Glutamatergic neuron (in vitro differentiated cells): ENCODE measurements at regions not wholly inside any gene's neighbourhood (a gene's known extent, or its start where the extent isn't known, plus 50 kb on each side); places are given as distances from the start of the nearest gene placed in this dataset.

Source experiments
- DNase-seq: peaks from one replicate; pipeline ENCODE4 v3.0.0; 2022
- H3K27ac Mint-ChIP-seq: one replicate; pipeline ENCODE4 v1.8.0; 2020; ENCODE audit warnings: mild to moderate bottlenecking, mixed read lengths, inconsistent platforms; ENCODE audit not compliant: unreplicated experiment
- H3K27me3 Mint-ChIP-seq: one replicate; pipeline ENCODE4 v1.8.0; 2020; ENCODE audit warnings: mild to moderate bottlenecking, moderate library complexity, mixed read lengths, inconsistent platforms; ENCODE audit not compliant: unreplicated experiment
- H3K36me3 Mint-ChIP-seq: one replicate; pipeline ENCODE4 v1.8.0; 2020; ENCODE audit warnings: mild to moderate bottlenecking, mixed read lengths, inconsistent platforms; ENCODE audit not compliant: unreplicated experiment
- H3K4me1 Mint-ChIP-seq: one replicate; pipeline ENCODE4 v1.8.0; 2020; ENCODE audit warnings: mild to moderate bottlenecking, low read depth, mixed read lengths, inconsistent platforms; ENCODE audit not compliant: unreplicated experiment
- H3K4me3 Mint-ChIP-seq: one replicate; pipeline ENCODE4 v1.8.0; 2020; ENCODE audit warnings: mild to moderate bottlenecking, mixed read lengths, inconsistent platforms; ENCODE audit not compliant: unreplicated experiment
- H3K9me3 Mint-ChIP-seq: one replicate; pipeline ENCODE4 v1.8.0; 2020; ENCODE audit warnings: mild to moderate bottlenecking, moderate library complexity, mixed read lengths, inconsistent platforms; ENCODE audit not compliant: unreplicated experiment
- TF ChIP-seq, protein P1 (sequence below): fragments of 200-600 bp; sonication (generic); IDR thresholded peaks from one replicate; pipeline ENCODE4 v1.5.0; 2021; ENCODE audit not compliant: partially characterized antibody, unreplicated experiment

DNA sequence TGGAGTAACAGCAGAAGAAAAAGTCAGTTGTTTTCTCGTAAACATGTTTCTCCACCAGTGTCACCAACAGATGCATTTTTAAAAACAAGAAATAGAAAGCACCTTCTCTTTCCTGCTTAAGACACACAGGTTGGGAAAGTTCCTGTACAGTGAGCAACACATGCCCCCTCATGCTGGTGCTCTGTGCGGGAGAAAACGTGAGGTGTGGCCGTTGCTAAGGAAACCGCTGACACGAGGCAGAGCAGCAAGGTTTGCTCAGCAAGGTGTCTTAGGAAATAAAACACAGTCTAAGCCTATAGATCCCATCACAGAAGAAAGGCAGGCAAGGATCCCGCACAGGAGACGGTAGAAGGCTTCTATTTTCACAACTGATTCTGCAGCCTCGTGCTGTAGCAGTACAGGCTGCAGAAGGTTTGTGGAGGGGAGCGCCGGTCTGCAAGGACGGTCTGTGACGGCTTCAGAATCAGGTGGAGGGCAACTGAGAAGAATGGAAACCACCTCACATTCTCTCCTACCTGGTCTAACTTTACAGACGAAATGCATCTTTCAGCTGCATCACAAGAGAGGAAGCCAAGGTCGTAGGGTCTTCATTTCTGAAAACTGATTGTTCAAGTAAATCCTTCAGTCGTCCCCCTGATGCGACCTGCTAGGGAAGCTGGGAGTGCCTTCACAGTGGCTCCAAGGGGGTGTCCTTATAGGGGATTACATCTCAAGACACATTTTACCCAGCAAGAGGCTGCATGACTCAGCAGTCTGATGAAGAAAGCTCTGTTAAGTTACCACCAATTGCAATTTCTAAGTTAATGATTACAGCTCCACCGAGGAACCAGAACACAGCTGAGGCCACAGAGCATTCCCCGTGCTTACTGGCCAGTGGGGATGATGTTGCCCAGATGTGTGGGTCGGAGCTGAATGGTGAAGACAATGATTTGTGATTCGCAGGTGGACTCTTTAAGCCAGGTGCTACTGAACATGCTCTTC lies 150.7 kb upstream of the KLF14 start:
- no peak for DNase-seq

DNA sequence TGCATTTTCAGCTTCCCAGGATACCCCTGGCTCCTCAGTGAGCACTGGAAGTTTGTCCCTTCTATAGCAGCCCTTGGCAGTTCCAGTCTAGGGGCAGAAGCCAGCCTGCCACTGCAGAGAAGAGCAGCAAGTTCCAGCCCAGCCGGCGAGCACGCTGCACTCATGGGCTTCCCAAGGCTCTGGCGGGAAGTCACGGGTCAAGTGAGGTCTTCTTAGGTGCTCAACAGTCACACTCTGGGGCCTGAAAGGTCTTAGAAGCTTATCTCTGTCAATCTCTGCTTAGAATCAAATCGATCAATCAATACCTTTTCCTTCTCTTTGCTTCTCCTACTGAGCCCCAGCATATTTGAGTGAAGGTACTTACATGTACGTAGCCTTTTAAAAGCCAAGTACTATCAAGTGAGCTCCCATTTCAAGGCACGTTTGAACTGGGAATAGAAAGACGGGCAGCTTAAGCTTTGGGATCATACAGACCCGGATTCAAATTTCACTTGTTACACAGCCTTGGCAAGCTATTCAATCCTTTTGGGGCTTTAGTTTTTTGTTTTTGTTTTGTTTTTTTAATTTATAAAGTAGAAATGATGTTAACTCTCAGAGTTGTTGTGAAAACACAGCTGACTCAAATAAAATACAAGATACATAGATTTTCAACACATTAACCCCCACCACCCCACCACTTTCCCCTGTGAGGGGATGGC lies 152.6 kb upstream of the KLF14 start:
- Mint-ChIP-seq H3K27ac (no peak overlapping the region), H3K36me3 (no peaks in the 10 kb centered on the region), H3K4me3 (no peak overlapping the region), H3K9me3 (peaks cover 2% of the 10 kb centered on the region), H3K4me1 (peaks cover 12% of the 10 kb centered on the region), H3K27me3 (no peaks in the 10 kb centered on the region)
- no peak for DNase-seq
- TF ChIP-seq, protein P1, sequence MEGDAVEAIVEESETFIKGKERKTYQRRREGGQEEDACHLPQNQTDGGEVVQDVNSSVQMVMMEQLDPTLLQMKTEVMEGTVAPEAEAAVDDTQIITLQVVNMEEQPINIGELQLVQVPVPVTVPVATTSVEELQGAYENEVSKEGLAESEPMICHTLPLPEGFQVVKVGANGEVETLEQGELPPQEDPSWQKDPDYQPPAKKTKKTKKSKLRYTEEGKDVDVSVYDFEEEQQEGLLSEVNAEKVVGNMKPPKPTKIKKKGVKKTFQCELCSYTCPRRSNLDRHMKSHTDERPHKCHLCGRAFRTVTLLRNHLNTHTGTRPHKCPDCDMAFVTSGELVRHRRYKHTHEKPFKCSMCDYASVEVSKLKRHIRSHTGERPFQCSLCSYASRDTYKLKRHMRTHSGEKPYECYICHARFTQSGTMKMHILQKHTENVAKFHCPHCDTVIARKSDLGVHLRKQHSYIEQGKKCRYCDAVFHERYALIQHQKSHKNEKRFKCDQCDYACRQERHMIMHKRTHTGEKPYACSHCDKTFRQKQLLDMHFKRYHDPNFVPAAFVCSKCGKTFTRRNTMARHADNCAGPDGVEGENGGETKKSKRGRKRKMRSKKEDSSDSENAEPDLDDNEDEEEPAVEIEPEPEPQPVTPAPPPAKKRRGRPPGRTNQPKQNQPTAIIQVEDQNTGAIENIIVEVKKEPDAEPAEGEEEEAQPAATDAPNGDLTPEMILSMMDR: no peak

More for the DNA sequence above, 150.7 kb upstream of the KLF14 start:
- Mint-ChIP-seq H3K9me3 (no peaks in the 10 kb centered on the region), H3K4me3 (no peak overlapping the region), H3K4me1 (peaks cover 4% of the 10 kb centered on the region), H3K36me3 (no peaks in the 10 kb centered on the region), H3K27ac (no peak overlapping the region), H3K27me3 (no peaks in the 10 kb centered on the region)
- TF ChIP-seq, protein P1: no peak

DNA sequence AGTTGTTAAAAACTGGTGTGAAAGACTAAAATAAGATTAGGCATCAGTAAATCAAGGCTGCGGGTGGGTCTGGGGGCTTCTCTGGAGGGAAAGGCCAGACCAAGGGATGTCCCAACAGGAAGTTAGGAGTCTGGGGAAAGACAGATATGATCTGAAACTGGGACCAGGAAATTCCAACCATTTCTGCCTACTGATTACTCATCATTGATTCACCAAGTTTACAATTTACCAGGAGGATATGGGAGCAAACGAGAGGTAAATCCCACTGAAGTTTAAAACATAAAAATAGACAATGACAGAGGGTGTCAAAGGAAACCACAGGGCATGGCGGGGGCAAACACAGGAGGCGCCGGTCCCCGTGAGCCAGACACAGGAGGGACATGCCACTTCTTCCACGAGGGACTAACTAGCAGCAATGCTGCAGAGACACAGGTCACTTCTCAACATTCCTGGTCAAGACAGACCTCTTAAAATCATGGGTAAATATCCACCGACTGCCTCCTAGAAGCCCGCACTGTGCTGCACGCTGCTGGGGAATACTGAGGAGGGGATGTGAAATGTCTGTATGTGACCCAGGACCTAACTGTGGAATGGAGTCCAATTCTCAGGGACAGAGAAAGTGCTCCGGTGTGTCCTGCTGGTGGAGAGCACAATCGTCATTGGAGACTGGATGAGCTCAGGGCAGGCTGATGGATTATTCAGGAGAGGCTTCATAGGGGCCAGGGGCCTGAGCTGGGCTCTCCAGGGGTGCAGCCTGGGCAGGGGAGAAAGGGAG lies 153.4 kb upstream of the KLF14 start:
- TF ChIP-seq, protein P1: no peak
- H3K27me3 Mint-ChIP-seq: no peaks in the 10 kb centered on the region
- peaks cover 2% of the 10 kb centered on the region for H3K9me3 Mint-ChIP-seq
- no peak overlapping the region for H3K27ac Mint-ChIP-seq
- no peak for DNase-seq
- peaks cover 12% of the 10 kb centered on the region for H3K4me1 Mint-ChIP-seq
- H3K36me3 Mint-ChIP-seq: no peaks in the 10 kb centered on the region
- H3K4me3 Mint-ChIP-seq: no peak overlapping the region

DNA sequence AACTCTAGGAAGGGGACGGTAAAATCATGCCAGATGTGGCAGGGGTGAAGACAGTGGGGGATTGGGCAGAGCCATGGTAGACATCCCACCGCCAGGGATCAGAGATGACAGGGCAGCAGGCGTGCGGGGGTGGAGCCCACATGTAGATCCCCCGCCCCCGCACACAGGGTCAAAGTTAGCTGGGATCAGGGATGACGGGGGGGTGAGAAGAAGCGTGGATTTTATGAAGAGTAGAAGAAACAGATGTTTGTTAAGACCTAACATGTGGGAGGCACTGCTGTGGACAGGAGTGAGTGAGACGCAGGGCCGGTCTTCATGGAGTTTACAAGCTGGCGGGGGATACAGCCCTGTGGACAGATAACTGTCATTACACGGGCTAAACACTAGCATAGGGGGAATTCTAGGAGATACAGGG lies 154.0 kb upstream of the KLF14 start:
- TF ChIP-seq, protein P1: no peak
- no peak overlapping the region for H3K27ac Mint-ChIP-seq
- no peaks in the 10 kb centered on the region for H3K27me3 Mint-ChIP-seq
- H3K9me3 Mint-ChIP-seq: peaks cover 2% of the 10 kb centered on the region
- H3K4me3 Mint-ChIP-seq: no peak overlapping the region
- DNase-seq: no peak
- no peaks in the 10 kb centered on the region for H3K36me3 Mint-ChIP-seq
- peaks cover 12% of the 10 kb centered on the region for H3K4me1 Mint-ChIP-seq
